Esophagus muscularis mucosa (tissue), 4 donors: ENCODE measurements at regions not wholly inside any gene's neighbourhood (a gene's known extent, or its start where the extent isn't known, plus 50 kb on each side); places are given as distances from the start of the nearest gene placed in this dataset.

Experiments used
- DNase-seq: peaks from one replicate; pipeline ENCODE4 v3.0.0-alpha.2; 2017; ENCODE audit errors: extremely low spot score
- H3K27ac ChIP-seq, 4 donors: fragments of 200-600 bp; sonication (generic); replicated peaks in 1 of 4; 1 replicate in 3 of 4; 2 replicates in 1 of 4; pipeline ENCODE4 v1.5.1; 2016 to 2019; ENCODE audit warnings: mild to moderate bottlenecking in 1 of 4
- H3K27me3 ChIP-seq, 4 donors: fragments of 200-600 bp; sonication (generic); one replicate each; pipeline versions ENCODE4 v1.5.1 to v1.6.0; 2016 to 2019
- H3K36me3 ChIP-seq, 4 donors: fragments of 200-600 bp; sonication (generic); one replicate each; pipeline ENCODE4 v1.5.1; 2016 to 2019
- H3K4me1 ChIP-seq, 4 donors: fragments of 200-600 bp; sonication (generic); one replicate each; pipeline ENCODE4 v1.5.1; 2016 to 2019
- H3K4me3 ChIP-seq, 4 donors: fragments of 200-600 bp; sonication (generic); 1 replicate in 2 of 4; 2 replicates in 2 of 4; pipeline ENCODE4 v1.5.1; 2016 to 2019; ENCODE audit warnings: mild to moderate bottlenecking in 4 of 4, moderate library complexity in 1 of 4
- H3K9me3 ChIP-seq, 4 donors: fragments of 200-600 bp; sonication (generic); 1 replicate in 3 of 4; 2 replicates in 1 of 4; pipeline ENCODE4 v1.5.1; 2016 to 2019
- EP300 ChIP-seq: sonication (generic); formaldehyde crosslinking; IDR thresholded peaks from one replicate; pipeline ENCODE4 v1.6.1; 2017; ENCODE audit warnings: antibody characterized with exemption
- POLR2A ChIP-seq: fragments of 450-650 bp; IDR thresholded peaks from one replicate; pipeline ENCODE4 v1.6.1; 2017; ENCODE audit warnings: antibody characterized with exemption, moderate library complexity, mild to moderate bottlenecking, low read depth
- POLR2AphosphoS5 ChIP-seq, 2 donors: sonication (generic); formaldehyde crosslinking; IDR thresholded peaks; one replicate each; pipeline ENCODE4 v1.6.1; 2017; ENCODE audit warnings: antibody characterized with exemption in 2 of 2
- WGBS: methylation state at CpG from one replicate; pipeline ENCODE4 v1.1.5; 2018; 5-methylcytosine and 5-hydroxymethylcytosine counted together
- intact Hi-C: fragments of 100-400 bp; cut with DNase I; formaldehyde crosslinking; loops from one replicate; pipeline ENCODE4 v1.15.1; 2023
- TF ChIP-seq, protein P1 (sequence below), 3 experiments: fragments of 200-600 bp in 2 of 3; fragments of 450-650 bp in 1 of 3; sonication (generic) in 2 of 3; IDR thresholded peaks; one replicate each; pipeline ENCODE4 v1.5.1; 2017 to 2019; ENCODE audit warnings: antibody characterized with exemption in 3 of 3, mild to moderate bottlenecking in 2 of 3, moderate library complexity in 1 of 3

DNA sequence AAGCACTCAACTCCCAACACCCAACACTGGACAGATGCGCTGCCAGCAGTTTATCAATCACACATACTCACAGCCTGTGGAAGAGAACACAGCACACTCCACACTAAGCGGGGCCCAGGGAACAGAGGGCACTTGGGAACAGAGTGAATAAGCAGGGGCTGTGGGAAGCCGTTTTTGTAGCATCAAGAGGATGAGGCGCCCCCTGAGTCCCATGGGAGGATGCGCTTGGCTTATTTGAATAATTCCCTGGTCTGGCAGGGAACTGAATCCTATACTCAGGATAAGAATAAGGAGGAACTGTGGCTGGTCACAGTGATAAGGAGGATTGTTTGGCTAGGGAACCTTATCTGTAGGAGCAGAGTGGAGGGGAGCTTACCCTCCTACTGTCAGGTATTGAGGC lies 96.1 kb upstream of the DNAH5 start:
- Histone ChIP-seq H3K4me3 (no peak overlapping the region), H3K27ac (no peak overlapping the region), H3K4me1 (peaks cover 13 to 29% (median 21%) of the 10 kb centered on the region in 4 donors), H3K36me3 (no peaks in the 10 kb centered on the region), H3K27me3 (no peaks in the 10 kb centered on the region), H3K9me3 (no peaks in the 10 kb centered on the region)
- intact Hi-C loops = no loop called here
- DNase-seq = no peak
- WGBS = 70% methylated on average over 4 of the region's 5 CpGs
- TF ChIP-seq POLR2AphosphoS5 (IDR thresholded peaks at IDR 0.05) = no peak
- TF ChIP-seq EP300 = no peak
- no peak for TF ChIP-seq POLR2A
- TF ChIP-seq, protein P1, sequence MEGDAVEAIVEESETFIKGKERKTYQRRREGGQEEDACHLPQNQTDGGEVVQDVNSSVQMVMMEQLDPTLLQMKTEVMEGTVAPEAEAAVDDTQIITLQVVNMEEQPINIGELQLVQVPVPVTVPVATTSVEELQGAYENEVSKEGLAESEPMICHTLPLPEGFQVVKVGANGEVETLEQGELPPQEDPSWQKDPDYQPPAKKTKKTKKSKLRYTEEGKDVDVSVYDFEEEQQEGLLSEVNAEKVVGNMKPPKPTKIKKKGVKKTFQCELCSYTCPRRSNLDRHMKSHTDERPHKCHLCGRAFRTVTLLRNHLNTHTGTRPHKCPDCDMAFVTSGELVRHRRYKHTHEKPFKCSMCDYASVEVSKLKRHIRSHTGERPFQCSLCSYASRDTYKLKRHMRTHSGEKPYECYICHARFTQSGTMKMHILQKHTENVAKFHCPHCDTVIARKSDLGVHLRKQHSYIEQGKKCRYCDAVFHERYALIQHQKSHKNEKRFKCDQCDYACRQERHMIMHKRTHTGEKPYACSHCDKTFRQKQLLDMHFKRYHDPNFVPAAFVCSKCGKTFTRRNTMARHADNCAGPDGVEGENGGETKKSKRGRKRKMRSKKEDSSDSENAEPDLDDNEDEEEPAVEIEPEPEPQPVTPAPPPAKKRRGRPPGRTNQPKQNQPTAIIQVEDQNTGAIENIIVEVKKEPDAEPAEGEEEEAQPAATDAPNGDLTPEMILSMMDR (IDR thresholded peaks at IDR 0.05) = no peak

DNA sequence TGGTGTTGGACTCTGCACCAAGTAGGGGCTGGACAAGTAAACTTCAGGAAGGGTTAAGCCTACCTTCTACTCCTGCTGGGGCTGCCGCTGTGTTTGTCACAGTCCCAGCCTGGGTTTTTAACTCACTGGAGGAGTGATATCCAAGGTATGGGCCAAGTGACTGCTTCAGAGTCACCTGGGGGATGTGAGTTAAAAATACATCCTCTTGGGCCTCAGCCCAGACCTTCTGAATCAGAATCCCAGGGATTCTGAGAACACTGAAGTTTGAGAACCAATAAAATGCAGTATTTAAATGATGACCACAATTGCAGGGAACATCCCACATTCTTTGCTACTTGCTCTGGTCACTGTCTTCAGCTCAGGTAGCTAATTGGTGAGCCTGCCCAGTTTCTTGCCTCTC lies 95.1 kb upstream of the DNAH5 start:
- H3K27me3 ChIP-seq = no peaks in the 10 kb centered on the region
- DNase-seq = no peak
- H3K27ac ChIP-seq = no peak overlapping the region
- H3K36me3 ChIP-seq = no peaks in the 10 kb centered on the region
- WGBS = 75% methylated on average over 1 of the region's 1 CpG
- TF ChIP-seq EP300 = no peak
- TF ChIP-seq POLR2A = no peak
- H3K4me1 ChIP-seq = peaks cover 19 to 32% (median 28%) of the 10 kb centered on the region in 4 donors
- intact Hi-C loops = no loop called here
- no peak overlapping the region for H3K4me3 ChIP-seq
- no peaks in the 10 kb centered on the region for H3K9me3 ChIP-seq

DNA sequence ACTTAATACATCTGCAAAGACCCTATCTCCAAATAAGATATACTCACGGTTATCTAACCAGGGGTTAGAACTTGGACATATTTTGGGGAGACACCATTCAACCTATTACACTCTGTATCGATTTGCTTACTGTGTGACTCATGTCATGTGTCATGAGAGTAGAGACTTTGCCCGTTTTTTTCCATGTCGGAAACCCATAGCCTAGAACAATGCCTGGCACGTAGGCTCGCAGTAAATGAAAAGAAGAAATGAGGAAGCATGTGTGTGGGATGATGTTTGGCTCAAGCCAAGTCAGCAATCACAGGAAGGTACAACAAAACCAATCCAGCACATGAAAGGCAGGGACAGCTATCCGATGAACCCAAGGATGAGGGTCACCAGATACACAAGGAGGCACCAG lies 94.6 kb upstream of the DNAH5 start:
- intact Hi-C loops = no loop called here
- DNase-seq = peak; percentile 68
- Histone ChIP-seq H3K4me1 (peaks cover 19 to 32% (median 28%) of the 10 kb centered on the region in 4 donors), H3K36me3 (no peaks in the 10 kb centered on the region), H3K27me3 (no peaks in the 10 kb centered on the region), H3K9me3 (no peaks in the 10 kb centered on the region), H3K4me3 (no peak overlapping the region), H3K27ac (no peak overlapping the region)
- no peak for TF ChIP-seq POLR2A
- TF ChIP-seq, protein P1 (IDR thresholded peaks at IDR 0.05) = no peak
- no peak for TF ChIP-seq EP300
- TF ChIP-seq POLR2AphosphoS5 (IDR thresholded peaks at IDR 0.05) = no peak
- WGBS = 82% methylated on average over 7 of the region's 7 CpGs

DNA sequence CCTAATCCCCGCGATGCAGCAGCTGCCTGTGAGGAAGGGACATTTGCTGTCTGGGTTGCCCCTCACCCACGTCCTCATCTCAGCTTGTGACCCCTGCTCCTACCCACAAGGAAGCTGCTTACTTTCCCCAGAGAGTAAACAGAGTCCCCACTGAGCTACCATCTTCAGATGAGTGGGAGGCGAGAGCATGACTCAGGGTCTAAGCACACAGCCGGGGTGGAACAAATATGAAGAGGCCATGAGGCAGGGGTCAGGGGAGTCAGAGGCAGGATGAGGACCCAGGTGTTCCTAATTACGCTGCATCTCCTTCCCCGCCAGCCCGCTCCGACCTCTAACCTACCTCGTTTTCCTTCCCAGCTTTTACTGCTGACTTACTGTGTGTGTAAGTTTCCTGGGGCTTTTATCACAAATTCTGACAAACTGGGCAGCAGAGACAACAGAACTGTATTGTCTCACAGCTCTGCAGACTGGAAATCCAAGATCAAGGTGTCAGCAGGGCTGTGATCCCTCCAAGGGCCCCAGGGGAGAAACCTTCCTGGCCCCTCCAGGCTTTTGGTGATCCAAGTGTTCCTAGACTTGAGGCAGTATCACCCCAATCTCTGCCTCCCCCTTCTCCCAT lies 94.0 kb upstream of the DNAH5 start:
- peak; percentile 72 for DNase-seq
- 80% methylated on average over 10 of the region's 10 CpGs for WGBS
- Histone ChIP-seq H3K27ac (no peak overlapping the region), H3K4me1 (peaks cover 19 to 32% (median 28%) of the 10 kb centered on the region in 4 donors), H3K27me3 (no peaks in the 10 kb centered on the region), H3K9me3 (no peaks in the 10 kb centered on the region), H3K36me3 (no peaks in the 10 kb centered on the region), H3K4me3 (no peak overlapping the region)
- intact Hi-C loops = no loop called here
- no peak for TF ChIP-seq POLR2AphosphoS5 (IDR thresholded peaks at IDR 0.05)
- TF ChIP-seq, protein P1 (IDR thresholded peaks at IDR 0.05) = no peak

DNA sequence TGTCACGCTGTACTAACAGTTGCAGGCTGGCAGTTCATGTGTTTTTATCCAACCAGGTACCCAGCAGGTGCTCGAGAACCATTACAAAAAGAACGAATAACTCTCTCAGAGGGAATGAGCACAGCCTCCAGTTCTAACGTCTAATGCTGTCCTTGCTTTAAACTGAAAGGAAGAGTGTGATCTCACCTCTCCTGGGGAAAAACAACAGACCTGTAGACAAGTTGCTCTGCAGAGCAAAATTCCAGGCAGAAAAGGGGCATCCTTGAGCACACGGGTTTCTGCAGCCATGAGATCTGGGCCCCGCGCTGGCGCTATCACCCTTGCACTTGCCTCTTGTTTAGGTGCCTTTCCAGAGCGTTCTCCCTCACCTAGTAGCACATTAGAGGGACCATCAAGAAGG lies 92.5 kb upstream of the DNAH5 start:
- Histone ChIP-seq H3K9me3 (no peaks in the 10 kb centered on the region), H3K4me3 (no peak overlapping the region), H3K27me3 (no peaks in the 10 kb centered on the region), H3K4me1 (peaks cover 19 to 32% (median 28%) of the 10 kb centered on the region in 4 donors), H3K27ac (peak overlapping the region; percentile 73 to 81 (median 74)), H3K36me3 (no peaks in the 10 kb centered on the region)
- 85% methylated on average over 9 of the region's 9 CpGs for WGBS
- DNase-seq = no peak
- TF ChIP-seq EP300 (no peak), POLR2A (no peak), POLR2AphosphoS5 (IDR thresholded peaks at IDR 0.05) (no peak)
- TF ChIP-seq, protein P1 (IDR thresholded peaks at IDR 0.05) = no peak
- intact Hi-C loops = no loop called here
